Smooth muscle cell (in vitro differentiated cells): ENCODE measurements at regions not wholly inside any gene's neighbourhood (a gene's known extent, or its start where the extent isn't known, plus 50 kb on each side); places are given as distances from the start of the nearest gene placed in this dataset.
A peak's percentile ranks its signal among the peaks of the same experiment; 100 is the strongest.

Source experiments
- DNase-seq: peaks from one replicate; lab custom pipeline; 2025; ENCODE audit not compliant: unreplicated experiment; lab: John Stamatoyannopoulos, UW
- H2AFZ ChIP-seq: fragments of 200-600 bp; sonication (generic); 2 replicates; pipeline ENCODE4 v1.6.0; 2016; ENCODE audit warnings: antibody characterized with exemption, low read depth, mild to moderate bottlenecking
- H3F3A ChIP-seq: fragments of 200-600 bp; sonication (generic); 2 replicates; pipeline ENCODE4 v1.6.0; 2017; ENCODE audit warnings: antibody characterized with exemption, low read depth
- H3K27ac ChIP-seq: fragments of 200-600 bp; sonication (generic); 2 replicates; pipeline ENCODE4 v1.5.1; 2016; ENCODE audit warnings: low read depth, mild to moderate bottlenecking
- H3K27me3 ChIP-seq: fragments of 200-600 bp; sonication (generic); 2 replicates; pipeline ENCODE4 v1.6.1; 2016; ENCODE audit warnings: low read depth, mild to moderate bottlenecking
- H3K36me3 ChIP-seq: fragments of 200-600 bp; sonication (generic); 2 replicates; pipeline ENCODE4 v1.5.1; 2016; ENCODE audit warnings: low read depth
- H3K4me1 ChIP-seq: fragments of 200-600 bp; sonication (generic); 2 replicates; pipeline ENCODE4 v1.5.1; 2016; ENCODE audit warnings: low read depth
- H3K4me2 ChIP-seq: fragments of 200-600 bp; sonication (generic); 2 replicates; pipeline ENCODE4 v1.6.0; 2016; ENCODE audit warnings: mild to moderate bottlenecking
- H3K4me3 ChIP-seq: fragments of 200-600 bp; sonication (generic); 2 replicates; pipeline ENCODE4 v1.5.1; 2016; ENCODE audit warnings: mild to moderate bottlenecking
- H3K79me2 ChIP-seq: fragments of 200-600 bp; sonication (generic); 2 replicates; pipeline ENCODE4 v1.6.0; 2016; ENCODE audit warnings: low read depth, mild to moderate bottlenecking
- H3K9ac ChIP-seq: fragments of 200-600 bp; sonication (generic); 2 replicates; pipeline ENCODE4 v1.6.0; 2016; ENCODE audit warnings: low read depth
- H3K9me3 ChIP-seq: fragments of 200-600 bp; sonication (generic); replicated peaks from 2 replicates; pipeline ENCODE4 v1.5.1; 2016; ENCODE audit warnings: low read depth
- H4K20me1 ChIP-seq: fragments of 200-600 bp; sonication (generic); 2 replicates; pipeline ENCODE4 v1.6.0; 2016; ENCODE audit warnings: low read depth
- WGBS: methylation state at CpG from one replicate; pipeline ENCODE4 v1.1.7; 2016; ENCODE audit warnings: low lambda C conversion rate; 5-methylcytosine and 5-hydroxymethylcytosine counted together
- TF ChIP-seq, protein P1 (sequence below): fragments of 200-600 bp; sonication (generic); IDR thresholded peaks from 2 replicates; pipeline ENCODE4 v1.5.1; 2017; ENCODE audit warnings: borderline replicate concordance, mild to moderate bottlenecking, antibody characterized with exemption; ENCODE audit not compliant: insufficient read depth, poor library complexity, severe bottlenecking

DNA sequence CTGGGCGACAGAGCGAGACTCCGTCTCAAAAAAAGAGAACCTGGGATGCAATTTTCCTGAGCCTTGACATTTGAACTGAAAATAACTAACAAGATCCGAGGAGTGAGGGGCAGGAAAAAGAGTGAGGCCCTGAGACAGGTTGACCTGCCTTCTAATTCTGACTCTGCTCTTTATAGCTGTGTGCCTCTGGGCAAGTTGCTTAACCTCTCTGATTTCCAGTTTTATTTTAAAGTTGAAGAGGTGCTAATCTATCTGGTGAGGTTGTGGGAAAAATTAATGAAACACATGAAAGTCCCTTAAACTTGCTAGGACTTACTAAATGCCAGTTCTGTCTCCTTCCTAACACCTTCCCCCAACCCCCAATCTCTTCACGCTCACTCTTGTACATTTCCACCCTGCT lies 108.4 kb upstream of the MGAT5 start:
- DNase-seq = no peak
- H3K4me2 ChIP-seq = no peak overlapping the region
- H3K4me3 ChIP-seq = no peak overlapping the region
- H3K27me3 ChIP-seq = no peaks in the 10 kb centered on the region
- H3K79me2 ChIP-seq = no peaks in the 10 kb centered on the region
- H3K9me3 ChIP-seq = no peaks in the 10 kb centered on the region
- TF ChIP-seq, protein P1, sequence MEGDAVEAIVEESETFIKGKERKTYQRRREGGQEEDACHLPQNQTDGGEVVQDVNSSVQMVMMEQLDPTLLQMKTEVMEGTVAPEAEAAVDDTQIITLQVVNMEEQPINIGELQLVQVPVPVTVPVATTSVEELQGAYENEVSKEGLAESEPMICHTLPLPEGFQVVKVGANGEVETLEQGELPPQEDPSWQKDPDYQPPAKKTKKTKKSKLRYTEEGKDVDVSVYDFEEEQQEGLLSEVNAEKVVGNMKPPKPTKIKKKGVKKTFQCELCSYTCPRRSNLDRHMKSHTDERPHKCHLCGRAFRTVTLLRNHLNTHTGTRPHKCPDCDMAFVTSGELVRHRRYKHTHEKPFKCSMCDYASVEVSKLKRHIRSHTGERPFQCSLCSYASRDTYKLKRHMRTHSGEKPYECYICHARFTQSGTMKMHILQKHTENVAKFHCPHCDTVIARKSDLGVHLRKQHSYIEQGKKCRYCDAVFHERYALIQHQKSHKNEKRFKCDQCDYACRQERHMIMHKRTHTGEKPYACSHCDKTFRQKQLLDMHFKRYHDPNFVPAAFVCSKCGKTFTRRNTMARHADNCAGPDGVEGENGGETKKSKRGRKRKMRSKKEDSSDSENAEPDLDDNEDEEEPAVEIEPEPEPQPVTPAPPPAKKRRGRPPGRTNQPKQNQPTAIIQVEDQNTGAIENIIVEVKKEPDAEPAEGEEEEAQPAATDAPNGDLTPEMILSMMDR = no peak
- H4K20me1 ChIP-seq = peaks cover 84% of the 10 kb centered on the region
- H3K9ac ChIP-seq = no peak overlapping the region
- H3K27ac ChIP-seq = no peak overlapping the region
- no peaks in the 10 kb centered on the region for H3F3A ChIP-seq
- H2AFZ ChIP-seq = no peak overlapping the region
- over 99% methylated on average over 5 of the region's 5 CpGs for WGBS
- H3K36me3 ChIP-seq = no peaks in the 10 kb centered on the region
- peaks cover 8% of the 10 kb centered on the region for H3K4me1 ChIP-seq

DNA sequence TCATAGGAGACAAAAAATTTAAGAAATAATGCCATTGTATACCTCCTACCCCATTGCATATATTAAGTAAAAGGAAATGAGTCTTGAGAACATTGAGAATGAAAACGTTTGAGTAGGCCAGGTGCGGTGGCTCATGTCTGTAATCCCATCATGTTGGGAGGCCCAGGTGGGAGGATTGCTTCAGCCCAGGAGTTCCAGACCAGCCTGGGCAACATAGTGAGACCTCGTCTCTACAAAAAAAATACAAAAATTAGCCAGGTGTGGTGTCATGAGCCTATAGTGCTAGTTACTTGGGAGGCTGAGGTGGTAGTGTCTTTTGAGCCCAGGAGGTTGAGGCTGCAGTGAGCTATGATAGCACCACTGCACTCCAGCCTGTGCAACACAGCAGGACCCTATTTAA lies 107.7 kb upstream of the MGAT5 start:
- peaks cover 79% of the 10 kb centered on the region for H4K20me1 ChIP-seq
- no peak overlapping the region for H3K9ac ChIP-seq
- no peak overlapping the region for H3K27ac ChIP-seq
- DNase-seq = no peak
- H2AFZ ChIP-seq = no peak overlapping the region
- WGBS = 86% methylated on average over 3 of the region's 3 CpGs
- H3F3A ChIP-seq = no peaks in the 10 kb centered on the region
- H3K4me3 ChIP-seq = no peak overlapping the region
- no peaks in the 10 kb centered on the region for H3K36me3 ChIP-seq
- no peaks in the 10 kb centered on the region for H3K9me3 ChIP-seq
- H3K4me1 ChIP-seq = peaks cover 8% of the 10 kb centered on the region
- TF ChIP-seq, protein P1 = no peak
- H3K27me3 ChIP-seq = no peaks in the 10 kb centered on the region
- H3K79me2 ChIP-seq = no peaks in the 10 kb centered on the region
- H3K4me2 ChIP-seq = no peak overlapping the region

DNA sequence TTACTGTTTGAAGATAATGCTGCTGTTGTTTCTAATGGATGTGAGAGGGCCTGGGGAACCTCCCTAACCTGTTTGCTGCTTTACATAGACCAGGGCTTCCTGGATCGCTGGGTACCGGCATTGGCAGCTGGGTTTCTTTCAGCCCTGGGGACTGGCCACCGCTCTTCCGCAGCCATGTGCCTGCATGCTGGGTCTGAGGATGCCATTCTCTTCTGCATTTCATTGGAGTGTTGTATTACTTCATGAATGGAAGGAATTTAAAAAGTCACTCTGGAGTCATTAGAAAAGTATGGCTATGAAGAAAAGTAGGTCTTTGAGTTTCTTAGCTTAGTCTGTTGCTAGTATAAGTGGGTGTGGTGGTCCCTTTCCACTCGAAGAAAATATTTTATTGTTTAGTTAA lies 107.3 kb upstream of the MGAT5 start:
- H3K4me2 ChIP-seq = no peak overlapping the region
- 56% methylated on average over 5 of the region's 5 CpGs for WGBS
- H3K9ac ChIP-seq = no peak overlapping the region
- no peaks in the 10 kb centered on the region for H3K36me3 ChIP-seq
- peaks cover 8% of the 10 kb centered on the region for H3K4me1 ChIP-seq
- DNase-seq = no peak
- H3K4me3 ChIP-seq = no peak overlapping the region
- no peak overlapping the region for H2AFZ ChIP-seq
- H3K27ac ChIP-seq = peak overlapping the region; percentile 14
- peaks cover 76% of the 10 kb centered on the region for H4K20me1 ChIP-seq
- H3K79me2 ChIP-seq = no peaks in the 10 kb centered on the region
- TF ChIP-seq, protein P1 = no peak
- H3F3A ChIP-seq = no peaks in the 10 kb centered on the region
- H3K9me3 ChIP-seq = no peaks in the 10 kb centered on the region
- no peaks in the 10 kb centered on the region for H3K27me3 ChIP-seq

DNA sequence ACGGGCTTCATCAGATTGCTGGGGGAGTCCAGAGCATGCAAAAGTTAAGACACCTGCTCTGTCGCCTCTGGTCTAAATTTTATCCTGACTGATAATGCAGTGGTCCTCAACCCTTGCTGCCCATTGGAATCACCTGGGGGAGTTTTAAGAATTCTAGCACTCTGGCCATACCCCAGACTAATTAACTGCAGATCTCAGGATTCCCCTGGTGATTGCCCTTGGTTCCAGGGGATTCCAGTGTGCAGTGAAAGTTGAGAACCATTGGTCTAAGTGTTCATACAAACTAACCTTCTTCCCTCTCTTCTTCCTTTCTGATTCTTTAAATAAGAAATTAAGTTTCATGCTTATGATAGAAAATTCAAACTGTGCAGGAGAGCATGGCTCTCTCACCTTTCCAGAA lies 105.7 kb upstream of the MGAT5 start:
- Histone ChIP-seq H3K27ac (no peak overlapping the region), H3K27me3 (no peaks in the 10 kb centered on the region), H3K4me3 (no peak overlapping the region), H2AFZ (no peak overlapping the region), H3K9ac (no peak overlapping the region), H3K4me1 (peaks cover 8% of the 10 kb centered on the region), H3K4me2 (no peak overlapping the region), H3K36me3 (no peaks in the 10 kb centered on the region), H3K9me3 (no peaks in the 10 kb centered on the region), H3F3A (no peaks in the 10 kb centered on the region), H3K79me2 (no peaks in the 10 kb centered on the region), H4K20me1 (peaks cover 61% of the 10 kb centered on the region)
- TF ChIP-seq, protein P1 = no peak
- no peak for DNase-seq
- 97% methylated on average over 2 of the region's 2 CpGs for WGBS
